KMS-11 (cell line): ENCODE measurements at regions not wholly inside any gene's neighbourhood (a gene's known extent, or its start where the extent isn't known, plus 50 kb on each side); places are given as distances from the start of the nearest gene placed in this dataset.

Experiments
- H2AFZ ChIP-seq: fragments of 200-600 bp; sonication (generic); 2 replicates; pipeline ENCODE4 v1.6.1; 2016; ENCODE audit warnings: antibody characterized with exemption, mixed run types, low read depth
- H3K27ac ChIP-seq: fragments of 200-600 bp; sonication (generic); 2 replicates; pipeline ENCODE4 v1.6.1; 2016; ENCODE audit warnings: mild to moderate bottlenecking, mixed run types
- H3K27me3 ChIP-seq: fragments of 200-600 bp; sonication (generic); 2 replicates; pipeline ENCODE4 v1.6.1; 2017; ENCODE audit warnings: mild to moderate bottlenecking, low read depth, mixed run types, moderate library complexity; ENCODE audit not compliant: insufficient read depth
- H3K36me3 ChIP-seq: fragments of 200-600 bp; sonication (generic); 2 replicates; pipeline ENCODE4 v1.6.1; 2017; ENCODE audit warnings: mild to moderate bottlenecking, mixed run types; ENCODE audit not compliant: insufficient read depth
- H3K4me1 ChIP-seq: fragments of 200-600 bp; sonication (generic); 2 replicates; pipeline ENCODE4 v1.6.1; 2016; ENCODE audit warnings: mild to moderate bottlenecking, low read depth, mixed run types; ENCODE audit not compliant: poor library complexity, severe bottlenecking
- H3K4me2 ChIP-seq: fragments of 200-600 bp; sonication (generic); 2 replicates; pipeline ENCODE4 v1.7.0; 2016; ENCODE audit warnings: mild to moderate bottlenecking, mixed run types
- H3K4me3 ChIP-seq: fragments of 200-600 bp; sonication (generic); IDR thresholded peaks from 2 replicates; pipeline ENCODE4 v1.6.1; 2017; ENCODE audit warnings: low read depth, low read length, mixed read lengths; ENCODE audit not compliant: insufficient read depth
- H3K79me2 ChIP-seq: fragments of 200-600 bp; sonication (generic); 2 replicates; pipeline ENCODE4 v1.6.1; 2016; ENCODE audit warnings: low read depth, mixed run types; ENCODE audit not compliant: insufficient read depth
- H3K9ac ChIP-seq: fragments of 200-600 bp; sonication (generic); 2 replicates; pipeline ENCODE4 v1.6.1; 2016; ENCODE audit warnings: mild to moderate bottlenecking, mixed run types
- H4K20me1 ChIP-seq: fragments of 200-600 bp; sonication (generic); 2 replicates; pipeline ENCODE4 v1.6.1; 2016; ENCODE audit warnings: mild to moderate bottlenecking, mixed run types; ENCODE audit not compliant: insufficient read depth
- TF ChIP-seq, protein P1 (sequence below): fragments of 200-600 bp; sonication (generic); conservative IDR thresholded peaks from 2 replicates; pipeline ENCODE4 v1.6.1; 2017; ENCODE audit warnings: low read depth, mild to moderate bottlenecking, antibody characterized with exemption, low read length, moderate library complexity, mixed read lengths

DNA sequence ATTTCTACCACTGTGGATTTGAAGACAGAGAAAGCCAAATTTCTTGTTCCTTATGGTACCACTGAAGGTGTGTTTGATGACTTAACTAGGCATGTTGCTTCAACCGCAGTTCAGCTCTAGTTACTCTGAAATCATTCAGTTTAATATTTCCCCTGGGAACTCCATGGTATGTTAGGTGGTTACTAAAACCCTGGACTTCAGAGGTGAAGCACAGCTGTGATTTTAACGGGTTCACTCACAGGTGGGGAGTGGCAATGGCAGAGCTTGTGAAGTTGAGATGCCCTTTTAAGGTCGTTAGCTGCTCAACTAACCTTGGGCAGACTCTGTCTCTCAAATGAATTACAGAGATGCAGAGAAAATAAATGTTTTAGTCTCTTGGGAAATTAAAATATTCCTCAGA, 163.6 kb upstream of the PHYHIPL start:
- no peak overlapping the region for H3K4me3 ChIP-seq
- H2AFZ ChIP-seq = no peak overlapping the region
- H3K36me3 ChIP-seq = no peaks in the 10 kb centered on the region
- no peaks in the 10 kb centered on the region for H3K4me1 ChIP-seq
- H3K4me2 ChIP-seq = no peak overlapping the region
- no peak overlapping the region for H3K27ac ChIP-seq
- H3K79me2 ChIP-seq = no peaks in the 10 kb centered on the region
- H3K27me3 ChIP-seq = no peaks in the 10 kb centered on the region
- H4K20me1 ChIP-seq = no peaks in the 10 kb centered on the region
- TF ChIP-seq, protein P1, sequence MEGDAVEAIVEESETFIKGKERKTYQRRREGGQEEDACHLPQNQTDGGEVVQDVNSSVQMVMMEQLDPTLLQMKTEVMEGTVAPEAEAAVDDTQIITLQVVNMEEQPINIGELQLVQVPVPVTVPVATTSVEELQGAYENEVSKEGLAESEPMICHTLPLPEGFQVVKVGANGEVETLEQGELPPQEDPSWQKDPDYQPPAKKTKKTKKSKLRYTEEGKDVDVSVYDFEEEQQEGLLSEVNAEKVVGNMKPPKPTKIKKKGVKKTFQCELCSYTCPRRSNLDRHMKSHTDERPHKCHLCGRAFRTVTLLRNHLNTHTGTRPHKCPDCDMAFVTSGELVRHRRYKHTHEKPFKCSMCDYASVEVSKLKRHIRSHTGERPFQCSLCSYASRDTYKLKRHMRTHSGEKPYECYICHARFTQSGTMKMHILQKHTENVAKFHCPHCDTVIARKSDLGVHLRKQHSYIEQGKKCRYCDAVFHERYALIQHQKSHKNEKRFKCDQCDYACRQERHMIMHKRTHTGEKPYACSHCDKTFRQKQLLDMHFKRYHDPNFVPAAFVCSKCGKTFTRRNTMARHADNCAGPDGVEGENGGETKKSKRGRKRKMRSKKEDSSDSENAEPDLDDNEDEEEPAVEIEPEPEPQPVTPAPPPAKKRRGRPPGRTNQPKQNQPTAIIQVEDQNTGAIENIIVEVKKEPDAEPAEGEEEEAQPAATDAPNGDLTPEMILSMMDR = no peak
- no peak overlapping the region for H3K9ac ChIP-seq

DNA sequence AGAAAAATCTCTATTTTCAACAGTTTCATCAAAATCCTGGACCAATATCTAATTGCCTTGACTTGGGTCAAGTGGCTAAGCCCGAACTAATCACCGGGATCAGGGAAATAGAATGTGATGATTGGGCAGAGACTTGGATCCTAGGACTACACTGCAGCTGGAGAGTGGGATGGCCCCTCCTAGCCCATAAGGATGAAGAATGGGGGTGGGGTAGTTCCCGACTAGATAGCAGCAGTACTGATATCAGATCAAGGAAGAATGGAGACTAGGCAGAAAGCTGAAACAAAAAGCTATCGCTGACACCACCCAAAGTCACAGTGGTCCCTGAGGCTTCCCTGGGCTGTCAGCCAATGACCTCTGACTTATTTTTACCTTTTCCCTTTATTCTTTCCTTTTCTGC, 160.4 kb upstream of the PHYHIPL start:
- TF ChIP-seq, protein P1 = no peak
- H3K9ac ChIP-seq = no peak overlapping the region
- H3K4me2 ChIP-seq = no peak overlapping the region
- no peaks in the 10 kb centered on the region for H4K20me1 ChIP-seq
- no peak overlapping the region for H3K27ac ChIP-seq
- no peaks in the 10 kb centered on the region for H3K4me1 ChIP-seq
- no peak overlapping the region for H3K4me3 ChIP-seq
- H3K79me2 ChIP-seq = no peaks in the 10 kb centered on the region
- H2AFZ ChIP-seq = no peak overlapping the region
- H3K27me3 ChIP-seq = no peaks in the 10 kb centered on the region
- H3K36me3 ChIP-seq = no peaks in the 10 kb centered on the region

DNA sequence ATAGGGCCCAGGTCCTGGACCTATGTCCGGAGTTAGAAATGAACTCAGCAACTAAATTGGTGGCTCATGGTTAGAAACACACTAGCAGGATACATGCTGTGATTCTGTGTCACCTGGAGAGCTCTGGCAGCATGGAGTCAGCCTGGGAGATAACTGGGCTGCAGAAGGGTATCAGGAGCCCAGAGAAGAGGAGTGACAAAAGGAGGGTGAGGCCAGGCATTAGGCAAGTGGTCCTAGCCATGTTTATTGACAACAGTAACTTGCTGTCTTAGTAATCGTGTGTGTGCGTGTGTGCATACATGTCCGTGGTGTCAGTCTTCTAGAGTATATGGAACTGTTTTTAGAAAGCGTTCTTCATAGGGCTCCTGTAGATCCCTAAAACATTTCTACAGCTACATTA, 157.5 kb upstream of the PHYHIPL start:
- Histone ChIP-seq H3K27me3 (no peaks in the 10 kb centered on the region), H3K4me2 (no peak overlapping the region), H3K27ac (no peak overlapping the region), H2AFZ (no peak overlapping the region), H4K20me1 (no peaks in the 10 kb centered on the region), H3K36me3 (no peaks in the 10 kb centered on the region), H3K4me1 (no peaks in the 10 kb centered on the region), H3K4me3 (no peak overlapping the region), H3K79me2 (no peaks in the 10 kb centered on the region), H3K9ac (no peak overlapping the region)
- TF ChIP-seq, protein P1 = no peak

DNA sequence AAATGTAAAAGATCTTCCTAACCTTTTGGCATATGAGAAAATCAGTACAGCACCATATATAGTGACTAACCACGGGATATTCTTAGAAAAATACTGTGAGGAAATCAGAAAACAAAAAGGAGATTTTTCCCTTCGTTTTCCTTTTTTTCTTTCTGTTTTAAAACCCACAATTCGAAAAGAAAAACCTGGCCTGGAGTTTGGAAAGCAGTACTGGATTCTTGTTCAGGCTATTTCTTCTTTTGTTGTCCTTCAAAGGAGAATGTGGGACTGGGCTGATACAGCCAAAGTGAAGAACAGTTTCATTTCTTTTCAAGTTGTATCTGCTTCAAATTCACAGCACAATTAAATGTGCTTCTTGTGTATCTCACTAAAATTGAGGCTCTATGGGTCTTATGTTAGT, 156.8 kb upstream of the PHYHIPL start:
- H3K36me3 ChIP-seq = no peaks in the 10 kb centered on the region
- no peak overlapping the region for H3K4me3 ChIP-seq
- H3K27ac ChIP-seq = no peak overlapping the region
- TF ChIP-seq, protein P1 = no peak
- no peaks in the 10 kb centered on the region for H4K20me1 ChIP-seq
- no peak overlapping the region for H2AFZ ChIP-seq
- H3K4me2 ChIP-seq = no peak overlapping the region
- no peak overlapping the region for H3K9ac ChIP-seq
- no peaks in the 10 kb centered on the region for H3K4me1 ChIP-seq
- no peaks in the 10 kb centered on the region for H3K27me3 ChIP-seq
- H3K79me2 ChIP-seq = no peaks in the 10 kb centered on the region

DNA sequence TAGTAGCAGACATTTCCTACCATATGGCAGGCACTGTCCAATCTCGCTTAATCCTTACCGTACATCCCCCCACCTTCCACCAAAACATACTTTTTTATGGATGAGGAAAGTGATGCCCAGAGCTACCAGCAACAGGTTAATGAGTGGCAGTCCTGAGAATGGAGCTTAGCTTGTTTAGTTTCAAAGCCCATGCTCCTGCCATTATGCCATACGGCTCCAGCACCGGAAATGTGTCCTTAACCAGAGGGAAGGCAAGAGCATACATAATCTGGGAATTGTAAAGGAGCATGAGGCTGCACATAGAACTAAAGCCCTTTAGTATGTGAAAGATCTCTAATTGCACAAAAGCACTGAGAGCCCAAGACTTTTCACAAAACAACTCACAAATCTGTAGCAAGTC, 155.9 kb upstream of the PHYHIPL start:
- no peaks in the 10 kb centered on the region for H3K79me2 ChIP-seq
- TF ChIP-seq, protein P1 = no peak
- H3K4me3 ChIP-seq = no peak overlapping the region
- H3K27me3 ChIP-seq = no peaks in the 10 kb centered on the region
- no peak overlapping the region for H3K27ac ChIP-seq
- H3K4me1 ChIP-seq = no peaks in the 10 kb centered on the region
- H3K9ac ChIP-seq = no peak overlapping the region
- no peaks in the 10 kb centered on the region for H3K36me3 ChIP-seq
- no peaks in the 10 kb centered on the region for H4K20me1 ChIP-seq
- no peak overlapping the region for H3K4me2 ChIP-seq
- H2AFZ ChIP-seq = no peak overlapping the region
